Vagina (tissue), 2 donors: ENCODE measurements at regions not wholly inside any gene's neighbourhood (a gene's known extent, or its start where the extent isn't known, plus 50 kb on each side); places are given as distances from the start of the nearest gene placed in this dataset.
A peak's percentile ranks its signal among the peaks of the same experiment; 100 is the strongest.

ENCODE experiments used
- DNase-seq, 2 donors: peaks; one replicate each; pipeline ENCODE4 v3.0.0-alpha.2; 2017; ENCODE audit errors: extremely low spot score in 2 of 2
- H3K27ac ChIP-seq: fragments of 200-600 bp; sonication (generic); one replicate; pipeline ENCODE4 v1.5.1; 2019
- H3K27me3 ChIP-seq: fragments of 200-600 bp; sonication (generic); one replicate; pipeline ENCODE4 v1.5.1; 2019
- H3K36me3 ChIP-seq, 2 donors: fragments of 200-600 bp; sonication (generic); one replicate each; pipeline ENCODE4 v1.5.1; 2017 to 2019
- H3K4me1 ChIP-seq: fragments of 200-600 bp; sonication (generic); one replicate; pipeline ENCODE4 v1.5.1; 2019
- H3K4me3 ChIP-seq, 2 donors: fragments of 200-600 bp; sonication (generic); 1 replicate in 1 of 2; 2 replicates in 1 of 2; pipeline ENCODE4 v1.5.1; 2016 to 2019
- H3K9me3 ChIP-seq: fragments of 200-600 bp; sonication (generic); one replicate; pipeline ENCODE4 v1.5.1; 2019
- CTCF ChIP-seq, 3 experiments: fragments of 450-650 bp in 2 of 3; fragments of 200-600 bp in 1 of 3; sonication (generic) in 1 of 3; IDR thresholded peaks; one replicate each; pipeline ENCODE4 v1.5.1; 2017 to 2019; ENCODE audit warnings: antibody characterized with exemption in 3 of 3, mild to moderate bottlenecking in 2 of 3, moderate library complexity in 2 of 3
- POLR2A ChIP-seq, 2 donors: fragments of 450-650 bp; IDR thresholded peaks; one replicate each; pipeline ENCODE4 v1.6.1; 2017; ENCODE audit warnings: antibody characterized with exemption in 2 of 2, mild to moderate bottlenecking in 2 of 2, moderate library complexity in 2 of 2
- POLR2AphosphoS5 ChIP-seq, 2 donors: sonication (generic); formaldehyde crosslinking; IDR thresholded peaks; one replicate each; pipeline ENCODE4 v1.9.0; 2017; ENCODE audit warnings: antibody characterized with exemption in 2 of 2, mild to moderate bottlenecking in 2 of 2, low read depth in 1 of 2; ENCODE audit not compliant: insufficient read depth in 1 of 2
- intact Hi-C: fragments of 100-400 bp; cut with DNase I; formaldehyde crosslinking; loops from one replicate; pipeline ENCODE4 v1.15.1; 2023

GRCh38 chr1:29669158-29669871, 433.0 kb downstream of the PTPRU start:
- no peak for TF ChIP-seq POLR2AphosphoS5 (IDR thresholded peaks at IDR 0.05; ENCODE audit: insufficient read depth in 1 of 2, low read depth in 1 of 2)
- no peak for TF ChIP-seq POLR2A (IDR thresholded peaks at IDR 0.05)
- TF ChIP-seq CTCF (IDR thresholded peaks at IDR 0.05) = no peak
- Histone ChIP-seq H3K27ac (no peak overlapping the region), H3K36me3 (no peaks in the 10 kb centered on the region), H3K27me3 (no peaks in the 10 kb centered on the region), H3K4me3 (no peak overlapping the region), H3K9me3 (no peaks in the 10 kb centered on the region), H3K4me1 (no peaks in the 10 kb centered on the region)
- DNase-seq = peak; percentile 71 to 79
- intact Hi-C loops = no loop called here

GRCh38 chr1:29668551-29669157, 432.3 kb downstream of the PTPRU start:
- Histone ChIP-seq H3K4me3 (no peak overlapping the region), H3K27me3 (no peaks in the 10 kb centered on the region), H3K27ac (no peak overlapping the region), H3K9me3 (no peaks in the 10 kb centered on the region), H3K4me1 (no peaks in the 10 kb centered on the region), H3K36me3 (no peaks in the 10 kb centered on the region)
- TF ChIP-seq POLR2AphosphoS5 (IDR thresholded peaks at IDR 0.05; ENCODE audit: insufficient read depth in 1 of 2, low read depth in 1 of 2) = no peak
- no peak for TF ChIP-seq CTCF (IDR thresholded peaks at IDR 0.05)
- no peak for TF ChIP-seq POLR2A (IDR thresholded peaks at IDR 0.05)
- intact Hi-C loops = no loop called here
- peak; percentile 40 to 77 for DNase-seq

GRCh38 chr1:29667951-29668350, 431.6 kb downstream of the PTPRU start:
- Histone ChIP-seq H3K36me3 (no peaks in the 10 kb centered on the region), H3K9me3 (no peaks in the 10 kb centered on the region), H3K27ac (no peak overlapping the region), H3K27me3 (no peaks in the 10 kb centered on the region), H3K4me3 (no peak overlapping the region), H3K4me1 (no peaks in the 10 kb centered on the region)
- TF ChIP-seq POLR2AphosphoS5 (IDR thresholded peaks at IDR 0.05; ENCODE audit: insufficient read depth in 1 of 2, low read depth in 1 of 2) (no peak), CTCF (IDR thresholded peaks at IDR 0.05) (no peak), POLR2A (IDR thresholded peaks at IDR 0.05) (no peak)
- intact Hi-C loops = no loop called here
- no peak for DNase-seq

GRCh38 chr1:29664711-29665110, 428.4 kb downstream of the PTPRU start:
- Histone ChIP-seq H3K4me3 (no peak overlapping the region), H3K9me3 (no peaks in the 10 kb centered on the region), H3K27me3 (no peaks in the 10 kb centered on the region), H3K27ac (no peak overlapping the region), H3K4me1 (no peaks in the 10 kb centered on the region), H3K36me3 (no peaks in the 10 kb centered on the region)
- DNase-seq = no peak
- no peak for TF ChIP-seq POLR2AphosphoS5 (IDR thresholded peaks at IDR 0.05; ENCODE audit: insufficient read depth in 1 of 2, low read depth in 1 of 2)
- no peak for TF ChIP-seq CTCF (IDR thresholded peaks at IDR 0.05)
- intact Hi-C loops = no loop called here

GRCh38 chr1:29658688-29659087, 422.4 kb downstream of the PTPRU start:
- H3K36me3 ChIP-seq = no peaks in the 10 kb centered on the region
- no peak overlapping the region for H3K27ac ChIP-seq
- intact Hi-C loops = no loop called here
- H3K4me1 ChIP-seq = no peaks in the 10 kb centered on the region
- no peaks in the 10 kb centered on the region for H3K9me3 ChIP-seq
- TF ChIP-seq CTCF (IDR thresholded peaks at IDR 0.05) (no peak), POLR2A (IDR thresholded peaks at IDR 0.05) (no peak), POLR2AphosphoS5 (IDR thresholded peaks at IDR 0.05; ENCODE audit: insufficient read depth in 1 of 2, low read depth in 1 of 2) (no peak)
- H3K4me3 ChIP-seq = no peak overlapping the region
- no peak for DNase-seq
- H3K27me3 ChIP-seq = no peaks in the 10 kb centered on the region
